Muscle layer of duodenum (tissue), 2 donors: ENCODE measurements at regions not wholly inside any gene's neighbourhood (a gene's known extent, or its start where the extent isn't known, plus 50 kb on each side); places are given as distances from the start of the nearest gene placed in this dataset.

Source experiments
- H3K27ac ChIP-seq: one replicate; pipeline ENCODE4 v1.7.0; 2013; ENCODE audit warnings: mild to moderate bottlenecking, low read length
- H3K27me3 ChIP-seq: one replicate; pipeline ENCODE4 v1.7.0; 2013; ENCODE audit warnings: low read depth, mild to moderate bottlenecking, control low read depth, low read length
- H3K36me3 ChIP-seq, 2 donors: one replicate each; pipeline ENCODE4 v1.7.0; 2013; ENCODE audit warnings: low read length in 2 of 2, control low read depth in 1 of 2, mild to moderate bottlenecking in 1 of 2; ENCODE audit not compliant: insufficient read depth in 2 of 2, control insufficient read depth in 1 of 2
- H3K4me1 ChIP-seq, 2 donors: one replicate each; pipeline ENCODE4 v1.7.0; 2013; ENCODE audit warnings: low read length in 2 of 2, mild to moderate bottlenecking in 2 of 2, control low read depth in 1 of 2, moderate library complexity in 1 of 2; ENCODE audit not compliant: insufficient read depth in 2 of 2, control insufficient read depth in 1 of 2
- H3K4me3 ChIP-seq, 2 donors: one replicate each; pipeline ENCODE4 v1.7.0; 2013; ENCODE audit warnings: low read length in 2 of 2, low read depth in 1 of 2, mild to moderate bottlenecking in 1 of 2
- H3K9me3 ChIP-seq, 2 donors: one replicate each; pipeline ENCODE4 v1.7.0; 2013; ENCODE audit warnings: low read length in 2 of 2, control low read depth in 1 of 2, mild to moderate bottlenecking in 1 of 2; ENCODE audit not compliant: control insufficient read depth in 1 of 2
- donor health status: healthy.

- Histone ChIP-seq H3K4me1 (no peaks in the 10 kb centered on the region), H3K36me3 (no peaks in the 10 kb centered on the region), H3K27me3 (no peaks in the 10 kb centered on the region), H3K27ac (no peak overlapping the region), H3K9me3 (no peaks in the 10 kb centered on the region), H3K4me3 (no peak overlapping the region)
Observed at GRCh38 chr6:97816526-97816925, 533.5 kb upstream of the MMS22L start.

- Histone ChIP-seq H3K4me1 (no peaks in the 10 kb centered on the region), H3K9me3 (no peaks in the 10 kb centered on the region)
Observed at GRCh38 chr6:97819710-97820109, 536.7 kb upstream of the MMS22L start.

GRCh38 chr6:97820400-97820799, 537.4 kb upstream of the MMS22L start:
- no peaks in the 10 kb centered on the region for H3K27me3 ChIP-seq
- H3K27ac ChIP-seq: no peak overlapping the region
- no peaks in the 10 kb centered on the region for H3K9me3 ChIP-seq
- H3K4me3 ChIP-seq: no peak overlapping the region
- no peaks in the 10 kb centered on the region for H3K36me3 ChIP-seq
- H3K4me1 ChIP-seq: no peaks in the 10 kb centered on the region

More at GRCh38 chr6:97819710-97820109, 536.7 kb upstream of the MMS22L start:
- Histone ChIP-seq H3K27me3 (no peaks in the 10 kb centered on the region), H3K36me3 (no peaks in the 10 kb centered on the region), H3K27ac (no peak overlapping the region), H3K4me3 (no peak overlapping the region)

GRCh38 chr6:97822632-97823031, 539.6 kb upstream of the MMS22L start:
- no peaks in the 10 kb centered on the region for H3K27me3 ChIP-seq
- H3K9me3 ChIP-seq: no peaks in the 10 kb centered on the region
- H3K4me1 ChIP-seq: no peaks in the 10 kb centered on the region
- no peak overlapping the region for H3K4me3 ChIP-seq
- no peaks in the 10 kb centered on the region for H3K36me3 ChIP-seq
- no peak overlapping the region for H3K27ac ChIP-seq

- Histone ChIP-seq H3K27me3 (no peaks in the 10 kb centered on the region), H3K36me3 (no peaks in the 10 kb centered on the region), H3K27ac (no peak overlapping the region), H3K9me3 (no peaks in the 10 kb centered on the region), H3K4me1 (no peaks in the 10 kb centered on the region), H3K4me3 (no peak overlapping the region)
Observed at GRCh38 chr6:97841763-97842162, 558.7 kb upstream of the MMS22L start.

GRCh38 chr6:97842521-97842920, 559.5 kb upstream of the MMS22L start:
- no peaks in the 10 kb centered on the region for H3K4me1 ChIP-seq
- no peaks in the 10 kb centered on the region for H3K36me3 ChIP-seq
- no peaks in the 10 kb centered on the region for H3K27me3 ChIP-seq
- H3K27ac ChIP-seq: no peak overlapping the region
- no peak overlapping the region for H3K4me3 ChIP-seq
- H3K9me3 ChIP-seq: no peaks in the 10 kb centered on the region

- no peak overlapping the region for H3K27ac ChIP-seq
- no peaks in the 10 kb centered on the region for H3K27me3 ChIP-seq
Observed at GRCh38 chr6:97849390-97849789, 566.4 kb upstream of the MMS22L start.

GRCh38 chr6:97850458-97851212, 567.6 kb upstream of the MMS22L start:
- H3K9me3 ChIP-seq: no peaks in the 10 kb centered on the region
- H3K4me1 ChIP-seq: no peaks in the 10 kb centered on the region
- no peak overlapping the region for H3K27ac ChIP-seq
- no peak overlapping the region for H3K4me3 ChIP-seq
- no peaks in the 10 kb centered on the region for H3K27me3 ChIP-seq
- H3K36me3 ChIP-seq: no peaks in the 10 kb centered on the region

More at GRCh38 chr6:97849390-97849789, 566.4 kb upstream of the MMS22L start:
- Histone ChIP-seq H3K4me3 (no peak overlapping the region), H3K9me3 (no peaks in the 10 kb centered on the region), H3K36me3 (no peaks in the 10 kb centered on the region), H3K4me1 (no peaks in the 10 kb centered on the region)

GRCh38 chr6:97863697-97864096, 580.7 kb upstream of the MMS22L start:
- Histone ChIP-seq H3K4me3 (no peak overlapping the region), H3K36me3 (no peaks in the 10 kb centered on the region), H3K27ac (no peak overlapping the region), H3K27me3 (no peaks in the 10 kb centered on the region), H3K9me3 (no peaks in the 10 kb centered on the region), H3K4me1 (no peaks in the 10 kb centered on the region)

- Histone ChIP-seq H3K4me1 (no peaks in the 10 kb centered on the region), H3K4me3 (no peak overlapping the region), H3K27ac (no peak overlapping the region), H3K27me3 (no peaks in the 10 kb centered on the region), H3K9me3 (no peaks in the 10 kb centered on the region), H3K36me3 (no peaks in the 10 kb centered on the region)
Observed at GRCh38 chr6:97864366-97864765, 581.4 kb upstream of the MMS22L start.

- H3K27me3 ChIP-seq: no peaks in the 10 kb centered on the region
- no peaks in the 10 kb centered on the region for H3K9me3 ChIP-seq
- H3K27ac ChIP-seq: no peak overlapping the region
- no peaks in the 10 kb centered on the region for H3K36me3 ChIP-seq
- H3K4me1 ChIP-seq: no peaks in the 10 kb centered on the region
- H3K4me3 ChIP-seq: no peak overlapping the region
Observed at GRCh38 chr6:97864826-97865225, 581.8 kb upstream of the MMS22L start.

GRCh38 chr6:97865612-97866011, 582.6 kb upstream of the MMS22L start:
- Histone ChIP-seq H3K4me1 (no peaks in the 10 kb centered on the region), H3K27me3 (no peaks in the 10 kb centered on the region), H3K9me3 (no peaks in the 10 kb centered on the region), H3K4me3 (no peak overlapping the region), H3K36me3 (no peaks in the 10 kb centered on the region), H3K27ac (no peak overlapping the region)
